Mucosa of gallbladder (tissue), 1 donor: ENCODE measurements at regions not wholly inside any gene's neighbourhood (a gene's known extent, or its start where the extent isn't known, plus 50 kb on each side); places are given as distances from the start of the nearest gene placed in this dataset.

Experiments used
- DNase-seq: peaks from one replicate; pipeline ENCODE4 v3.0.0-alpha.2; 2020; ENCODE audit warnings: low spot score
- donor health status: DM: no; HTN: no; CAD: no.

DNA sequence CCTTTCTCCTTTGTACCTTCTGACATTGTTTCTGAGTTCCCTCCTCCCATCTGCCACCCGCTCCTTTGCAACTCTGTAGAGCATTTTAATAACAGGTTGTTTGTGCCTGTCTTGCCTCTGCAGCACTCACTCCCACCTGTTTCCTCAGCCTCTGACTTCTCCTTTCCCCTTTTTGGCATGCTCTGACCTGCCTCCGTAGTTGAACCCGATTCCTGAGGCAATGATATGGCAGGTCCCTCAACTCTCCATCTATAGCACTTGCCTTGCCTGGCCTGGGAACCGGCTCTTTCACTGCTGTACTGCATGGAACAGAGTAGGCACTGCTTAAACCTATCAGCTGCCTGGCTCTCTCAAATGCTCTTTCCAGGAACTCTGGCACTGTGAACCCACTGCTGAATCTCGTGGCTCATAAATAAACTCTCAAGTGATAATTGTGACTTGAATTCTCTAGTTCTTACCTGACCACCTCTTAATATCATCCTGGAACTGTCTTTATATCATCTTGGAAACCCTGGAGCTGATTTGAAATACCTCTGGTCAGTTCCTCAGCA lies 50.3 kb downstream of the UTRN start:
- no peak for DNase-seq

DNA sequence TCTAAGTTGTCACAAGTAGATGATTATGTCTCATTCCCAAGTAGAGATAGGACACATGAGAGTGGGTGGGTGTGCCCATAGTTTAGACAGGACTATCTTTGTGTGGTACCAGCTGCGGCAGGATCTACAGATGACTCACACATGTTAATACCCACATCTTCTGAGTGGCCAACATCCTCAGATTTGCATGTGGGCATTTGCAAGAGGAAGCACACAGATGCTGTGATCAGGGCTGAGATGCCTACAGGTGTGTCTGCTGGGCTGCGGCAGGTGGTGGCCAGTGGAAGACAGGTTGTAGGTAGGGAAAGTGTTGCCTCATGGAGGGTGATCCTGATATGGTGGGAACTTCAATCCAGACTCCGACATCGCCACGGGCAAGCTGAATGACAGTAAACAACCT lies 50.8 kb downstream of the UTRN start:
- DNase-seq, result no peak

- no peak for DNase-seq
Observed at GRCh38 chr6:144336900-144337299, 51.8 kb downstream of the UTRN start.

GRCh38 chr6:144338474-144338873 lies 53.3 kb downstream of the UTRN start:
- no peak for DNase-seq

DNA sequence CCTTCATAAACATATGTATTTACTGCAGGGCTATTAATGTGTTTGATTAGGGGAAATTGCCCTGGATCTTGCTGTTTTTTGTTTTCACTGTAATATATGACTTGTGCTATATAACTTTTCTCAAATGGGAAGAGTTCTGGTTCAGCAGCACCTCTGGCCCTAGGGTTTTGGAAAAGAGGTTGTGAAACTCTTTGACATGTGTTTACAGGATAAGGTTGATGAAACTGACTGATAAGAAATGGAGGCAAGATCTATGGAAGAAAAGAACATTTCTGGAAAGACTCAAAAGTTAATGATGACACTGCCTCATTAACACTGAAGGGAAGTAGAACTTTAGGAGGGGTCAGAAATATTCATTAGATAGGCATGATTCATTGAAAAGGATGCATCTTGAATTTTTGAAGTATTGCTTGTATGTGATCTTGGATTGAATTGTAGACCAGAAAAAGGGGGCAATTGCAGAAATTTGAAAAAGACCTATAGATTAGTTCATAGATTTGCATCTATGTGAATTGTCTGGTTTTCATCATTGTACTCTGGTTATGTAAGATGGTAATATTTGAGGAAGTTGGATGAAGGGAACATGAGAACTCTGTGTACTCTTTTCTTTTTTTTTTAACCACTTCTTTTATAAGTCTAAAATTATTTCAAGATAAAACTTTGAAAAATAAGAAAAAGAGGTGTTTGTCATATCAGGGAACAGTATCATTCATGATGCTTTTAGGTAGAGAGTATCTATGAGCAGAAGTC lies 54.0 kb downstream of the UTRN start:
- DNase-seq, result no peak

- no peak for DNase-seq
Observed at GRCh38 chr6:144339859-144340452, 54.8 kb downstream of the UTRN start.

DNA sequence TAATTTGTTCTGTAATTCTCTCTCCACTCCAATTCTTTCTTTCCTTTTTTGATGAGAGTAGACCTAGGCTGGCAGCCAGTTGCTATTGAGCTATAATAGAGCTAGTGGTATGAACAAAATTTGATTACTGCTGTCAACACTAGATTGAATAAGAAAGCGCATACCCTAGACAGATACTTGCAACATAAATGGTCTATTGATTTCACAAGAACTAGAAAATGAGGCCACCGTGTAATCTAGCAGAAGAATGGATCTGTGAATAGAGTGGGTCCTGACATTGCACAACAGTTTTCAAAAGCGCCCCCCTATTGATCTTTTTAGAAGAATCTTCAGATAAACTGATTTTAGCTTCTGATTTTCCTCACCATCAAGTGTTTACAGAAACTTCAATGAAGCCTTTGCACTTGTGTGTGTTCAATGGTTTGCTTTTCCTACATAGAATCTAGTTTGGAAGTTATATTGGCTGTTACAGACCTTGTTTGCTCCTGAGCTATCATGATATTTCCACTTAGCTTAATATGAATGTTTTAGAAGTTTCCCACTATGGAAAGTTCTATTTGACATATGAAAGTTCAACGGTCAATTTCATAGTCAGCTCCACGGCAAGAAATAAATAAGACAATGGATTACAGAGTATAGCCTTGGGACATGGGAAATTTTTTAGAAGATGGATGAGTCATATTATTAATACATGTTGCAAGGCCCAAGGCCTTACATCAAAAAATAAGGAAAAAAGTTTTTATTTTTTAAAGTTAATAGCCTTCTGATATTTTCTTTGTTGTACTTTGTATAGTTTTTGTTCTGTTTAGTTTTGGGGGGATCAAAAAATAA lies 55.6 kb downstream of the UTRN start:
- DNase-seq, result no peak

DNA sequence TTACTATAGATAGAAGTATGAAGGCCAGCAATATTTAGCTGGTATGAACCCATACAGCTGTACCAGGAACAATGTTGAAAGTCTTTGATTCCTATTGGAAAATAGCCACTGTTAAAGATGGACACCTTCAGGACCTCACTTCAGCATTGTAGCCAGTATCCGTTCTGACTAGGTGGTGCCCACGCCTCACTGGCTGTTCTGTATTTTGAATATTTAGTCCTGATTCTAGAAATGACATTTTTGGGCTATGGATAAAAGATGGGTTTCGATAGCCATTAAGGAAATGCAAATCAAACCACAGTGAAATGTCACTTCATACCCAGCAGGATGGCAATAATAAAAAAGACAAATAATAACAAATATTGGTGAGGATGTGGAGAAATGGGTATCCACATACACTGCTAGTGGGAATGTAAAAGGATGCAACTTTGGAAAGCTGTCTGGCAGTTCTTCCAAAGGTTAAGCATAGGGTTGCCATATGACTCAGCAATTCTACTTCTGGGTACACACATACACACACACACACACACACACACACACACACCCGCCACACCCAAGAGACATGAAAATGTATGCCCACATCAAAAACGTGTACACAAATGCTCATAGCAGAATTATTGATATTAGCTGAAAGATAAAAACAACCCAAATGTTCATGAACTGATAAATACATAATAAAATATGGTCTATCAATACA lies 56.8 kb downstream of the UTRN start:
- no peak for DNase-seq

DNA sequence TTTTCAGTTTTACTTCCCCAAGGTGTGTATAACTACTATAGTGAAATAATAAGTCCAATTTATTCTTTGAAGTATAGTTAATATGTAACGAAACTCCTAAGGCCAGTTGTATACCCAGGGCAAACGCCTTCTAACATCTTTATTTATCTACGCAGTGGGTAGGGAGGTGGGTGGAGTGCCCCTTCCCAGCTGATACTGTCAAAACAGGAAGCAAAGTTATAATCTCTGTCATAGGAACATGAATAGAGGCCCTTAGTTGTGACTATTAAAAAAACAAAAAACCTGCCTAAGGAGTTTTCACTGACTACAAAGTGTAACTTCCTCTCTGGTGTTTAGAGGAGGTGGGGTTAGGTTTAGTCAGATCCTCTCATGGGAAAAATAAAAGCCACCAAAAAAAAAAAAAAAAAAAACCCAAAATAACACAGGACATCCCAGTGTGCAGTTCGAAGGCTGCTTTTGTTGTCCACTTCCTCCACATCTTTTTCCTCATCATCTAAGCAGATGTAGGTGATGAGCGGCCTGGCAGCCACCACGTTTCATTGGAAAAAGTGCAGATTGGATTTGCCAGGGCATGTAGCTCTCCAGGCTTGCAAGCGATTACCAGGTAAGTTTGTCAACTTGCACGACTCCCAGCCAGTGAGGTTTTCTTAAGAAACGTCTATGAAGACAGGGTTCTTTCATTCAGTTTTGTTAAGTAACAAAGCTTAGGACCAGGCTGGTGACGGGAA lies 58.7 kb downstream of the UTRN start:
- DNase-seq, result peak; percentile 52

DNA sequence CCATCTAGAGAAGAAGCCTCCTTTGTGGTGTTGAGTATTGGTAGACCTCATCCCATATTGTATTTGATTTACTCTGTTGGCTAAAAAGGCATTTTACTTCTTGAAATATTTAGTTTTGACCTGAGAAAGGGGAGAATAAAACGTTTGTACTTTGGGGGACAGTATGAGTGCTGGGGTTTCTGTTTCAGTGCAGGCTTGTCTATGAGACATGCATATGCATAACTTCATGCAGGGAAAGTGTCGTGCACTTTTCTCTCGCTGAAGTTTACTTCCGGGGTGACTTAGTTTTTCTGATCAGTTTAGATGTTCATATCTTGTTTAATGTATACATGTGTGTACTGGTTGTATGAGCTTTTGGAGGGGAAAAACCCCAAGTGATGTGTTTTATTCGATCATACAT lies 59.5 kb downstream of the UTRN start:
- DNase-seq, result no peak

- no peak for DNase-seq
Observed at GRCh38 chr6:144345451-144345850, 60.3 kb downstream of the UTRN start.

DNA sequence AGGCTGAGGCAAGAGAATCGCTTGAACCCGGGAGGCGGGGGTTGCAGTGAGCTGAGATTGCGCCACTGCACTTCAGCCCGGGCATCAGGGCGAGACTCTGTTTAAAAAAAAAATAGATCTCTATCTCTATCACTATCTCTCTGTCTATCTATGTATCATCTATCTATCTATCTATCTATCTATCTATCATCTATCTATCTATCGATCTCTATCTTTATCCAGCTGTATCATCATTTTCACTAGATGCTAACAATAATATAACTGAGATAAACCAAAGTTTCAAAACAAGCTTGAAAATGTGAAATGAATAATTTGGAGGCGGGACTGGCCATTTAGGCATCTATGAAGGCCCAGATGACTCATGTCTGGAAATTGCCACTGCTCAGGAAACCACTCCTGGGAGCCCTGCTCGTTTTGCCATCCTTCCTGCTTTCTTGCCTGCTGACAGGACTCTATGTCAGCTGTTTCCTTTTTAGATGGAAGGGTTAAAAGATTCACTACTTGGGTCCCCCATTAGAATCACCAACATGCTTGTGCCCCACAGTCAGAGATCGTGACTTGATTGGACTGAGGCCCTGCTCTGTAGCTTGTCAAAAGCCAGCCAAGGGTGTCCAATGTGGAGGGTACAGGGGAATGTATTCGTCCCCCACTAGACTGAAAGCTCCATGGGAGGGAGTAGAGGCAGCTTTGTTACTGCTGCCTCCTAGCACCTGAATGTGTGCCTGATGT lies 61.7 kb downstream of the UTRN start:
- DNase-seq, result no peak

DNA sequence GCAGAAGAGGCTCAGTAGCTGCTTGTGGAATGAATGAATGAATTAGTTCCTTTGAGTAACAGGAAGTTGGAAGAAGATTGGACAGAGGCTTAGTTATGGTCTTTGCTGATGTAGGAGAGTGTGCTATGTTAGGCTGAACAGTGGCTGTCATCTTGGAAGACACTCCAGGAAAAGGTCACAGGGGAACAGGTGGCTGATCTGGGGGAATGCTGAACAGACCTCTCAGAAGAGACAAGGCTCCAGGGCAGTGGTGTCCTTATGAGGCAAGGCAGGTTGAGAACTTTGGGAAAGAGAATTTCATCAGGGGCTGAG lies 62.3 kb downstream of the UTRN start:
- DNase-seq, result no peak

DNA sequence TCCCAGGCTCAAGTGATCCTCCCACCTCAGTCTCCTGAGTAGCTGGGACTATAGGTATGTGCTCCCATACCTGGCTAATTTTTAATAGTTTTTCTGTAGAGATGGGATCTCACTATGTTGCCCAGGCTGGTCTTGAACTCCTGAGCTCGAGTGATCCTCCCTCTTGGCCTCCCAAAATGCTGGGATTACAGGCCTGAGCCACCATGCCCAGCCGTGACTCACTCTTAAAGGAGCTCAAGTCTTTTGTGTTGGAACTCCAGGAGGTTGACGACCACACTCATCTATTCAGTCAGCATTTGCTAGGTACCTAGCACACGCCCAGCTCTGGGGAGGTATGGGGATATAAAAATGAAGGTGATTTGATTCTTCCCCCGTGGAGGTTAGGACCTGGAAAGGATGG lies 62.8 kb downstream of the UTRN start:
- DNase-seq, result no peak

DNA sequence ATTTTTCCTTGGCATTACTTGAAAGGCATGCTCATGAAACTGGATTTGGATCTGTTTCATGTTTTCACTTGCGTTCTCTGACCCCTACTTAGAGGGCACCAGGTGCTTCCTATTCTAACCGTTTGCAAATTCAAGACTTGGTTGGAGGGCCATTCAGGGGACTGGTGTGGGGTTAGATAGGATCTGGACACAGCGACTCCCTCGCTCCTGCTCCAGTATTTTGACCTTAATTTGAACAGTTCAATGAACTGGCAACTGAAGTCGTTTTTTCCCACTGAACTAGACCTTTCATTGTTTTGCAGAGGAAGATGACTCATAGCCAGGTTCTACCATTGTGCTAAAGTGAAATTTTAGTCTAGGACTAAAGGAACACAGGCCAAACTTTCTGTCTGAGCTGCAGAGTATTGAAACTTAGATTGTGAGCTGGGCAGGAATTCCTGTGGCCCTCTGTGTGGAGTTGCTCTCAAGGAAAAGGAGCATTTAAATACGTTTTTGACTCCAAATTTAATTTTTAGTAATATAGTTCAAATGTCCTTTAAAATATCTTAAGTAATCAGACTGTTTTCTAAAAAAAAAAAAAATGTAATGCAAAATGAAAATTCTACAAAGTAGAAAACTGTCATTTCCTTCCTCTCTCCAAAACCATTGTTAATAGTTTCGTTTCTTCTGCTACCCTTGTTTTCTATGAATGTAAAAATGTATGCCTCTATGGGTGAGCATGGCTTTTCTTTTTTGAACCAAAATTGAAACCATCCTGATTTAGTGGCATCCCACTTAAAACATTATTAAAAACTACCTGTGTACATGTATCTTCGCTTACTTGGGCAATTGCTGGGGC lies 64.8 kb downstream of the UTRN start:
- no peak for DNase-seq

DNA sequence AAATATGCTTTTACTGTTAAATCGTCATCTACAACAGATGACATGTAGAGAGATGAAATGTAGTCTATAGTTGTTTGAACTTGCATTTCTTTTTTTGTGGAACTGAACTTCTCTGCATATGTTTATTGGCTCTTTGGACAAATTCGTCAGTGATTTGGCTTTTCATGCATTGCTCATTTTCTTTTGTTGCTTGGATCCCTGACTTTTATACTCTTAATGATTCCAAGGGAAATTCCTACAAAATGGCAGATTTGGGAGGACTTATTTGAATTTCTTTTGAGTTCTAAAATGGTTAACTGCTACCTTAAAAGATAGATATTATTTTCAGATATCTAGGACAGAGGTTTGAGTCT lies 65.4 kb downstream of the UTRN start:
- no peak for DNase-seq

DNA sequence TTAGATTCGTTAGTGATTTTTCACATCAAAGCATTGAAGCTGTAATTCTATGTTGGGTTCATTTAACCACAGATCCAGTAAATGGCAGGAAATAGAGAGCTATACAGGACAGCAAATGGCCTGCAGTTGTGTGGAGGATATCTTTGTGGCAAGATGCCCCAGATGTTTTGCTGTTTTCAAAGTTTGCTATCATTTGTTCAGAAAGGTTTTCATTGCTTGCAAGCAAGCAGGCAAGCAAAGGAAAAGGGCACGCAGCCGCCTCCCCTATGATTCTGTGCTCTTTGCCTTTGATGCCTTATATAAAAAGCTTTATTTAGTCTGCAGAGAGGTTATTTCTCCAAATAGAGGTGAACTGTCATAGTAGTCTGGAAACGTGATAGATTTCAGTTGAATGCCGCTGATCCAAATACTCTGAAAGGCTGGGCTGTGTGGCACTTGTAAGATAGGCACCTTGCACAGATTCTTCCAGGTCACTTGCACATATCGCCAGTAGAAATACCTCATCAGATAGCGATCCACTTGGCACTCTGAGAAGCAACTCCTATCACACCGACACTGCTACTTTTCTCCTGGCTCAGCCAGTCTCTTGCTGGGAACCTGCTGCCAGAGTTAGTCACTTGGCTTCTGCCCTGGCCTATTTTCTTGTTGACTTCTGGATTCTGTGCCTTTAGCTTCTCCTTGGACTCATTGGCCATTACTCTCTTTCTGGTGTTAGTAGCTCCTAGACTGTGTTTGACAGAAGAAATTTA lies 66.4 kb downstream of the UTRN start:
- DNase-seq, result no peak

GRCh38 chr6:144352331-144352730 lies 67.2 kb downstream of the UTRN start:
- no peak for DNase-seq

- DNase-seq, result no peak
Observed at GRCh38 chr6:144353871-144354314, 68.8 kb downstream of the UTRN start.
